Body of pancreas (tissue), 4 donors: ENCODE measurements at regions not wholly inside any gene's neighbourhood (a gene's known extent, or its start where the extent isn't known, plus 50 kb on each side); places are given as distances from the start of the nearest gene placed in this dataset.

Experiments used
- POLR2A ChIP-seq, 3 donors: fragments of 450-650 bp; IDR thresholded peaks; one replicate each; pipeline ENCODE4 v1.6.1; 2016; ENCODE audit warnings: antibody characterized with exemption in 3 of 3, mild to moderate bottlenecking in 2 of 3
- TF ChIP-seq, protein P1 (sequence below), 7 experiments: fragments of 450-650 bp in 4 of 7; fragments of 200-600 bp in 3 of 7; sonication (generic) in 3 of 7; IDR thresholded peaks; one replicate each; pipeline ENCODE4 v1.5.1; 2016 to 2019; ENCODE audit warnings: antibody characterized with exemption in 7 of 7

DNA sequence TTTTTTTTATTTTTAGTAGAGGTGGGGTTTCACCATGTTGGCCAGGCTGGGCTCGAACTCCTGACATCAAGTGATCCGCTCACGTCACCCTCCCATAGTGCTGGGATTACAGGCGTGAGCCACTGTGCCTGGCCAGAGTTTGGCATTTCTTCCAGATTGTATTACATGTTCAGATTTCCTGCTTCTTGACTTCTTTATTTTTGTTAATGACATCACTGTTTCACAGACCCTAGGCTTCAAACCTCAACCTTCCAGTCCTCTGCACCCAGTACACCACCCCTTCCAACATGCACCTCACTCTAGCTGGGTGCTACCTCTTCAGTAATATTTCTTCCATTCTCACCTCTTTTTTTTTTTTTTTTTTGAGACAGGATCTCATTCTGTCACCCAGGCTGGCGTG, 53.6 kb upstream of the ZFHX3 start:
- TF ChIP-seq, protein P1, sequence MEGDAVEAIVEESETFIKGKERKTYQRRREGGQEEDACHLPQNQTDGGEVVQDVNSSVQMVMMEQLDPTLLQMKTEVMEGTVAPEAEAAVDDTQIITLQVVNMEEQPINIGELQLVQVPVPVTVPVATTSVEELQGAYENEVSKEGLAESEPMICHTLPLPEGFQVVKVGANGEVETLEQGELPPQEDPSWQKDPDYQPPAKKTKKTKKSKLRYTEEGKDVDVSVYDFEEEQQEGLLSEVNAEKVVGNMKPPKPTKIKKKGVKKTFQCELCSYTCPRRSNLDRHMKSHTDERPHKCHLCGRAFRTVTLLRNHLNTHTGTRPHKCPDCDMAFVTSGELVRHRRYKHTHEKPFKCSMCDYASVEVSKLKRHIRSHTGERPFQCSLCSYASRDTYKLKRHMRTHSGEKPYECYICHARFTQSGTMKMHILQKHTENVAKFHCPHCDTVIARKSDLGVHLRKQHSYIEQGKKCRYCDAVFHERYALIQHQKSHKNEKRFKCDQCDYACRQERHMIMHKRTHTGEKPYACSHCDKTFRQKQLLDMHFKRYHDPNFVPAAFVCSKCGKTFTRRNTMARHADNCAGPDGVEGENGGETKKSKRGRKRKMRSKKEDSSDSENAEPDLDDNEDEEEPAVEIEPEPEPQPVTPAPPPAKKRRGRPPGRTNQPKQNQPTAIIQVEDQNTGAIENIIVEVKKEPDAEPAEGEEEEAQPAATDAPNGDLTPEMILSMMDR (IDR thresholded peaks at IDR 0.05): no peak
- no peak for TF ChIP-seq POLR2A (IDR thresholded peaks at IDR 0.05)
